Erythroblast (primary cell): ENCODE measurements at regions not wholly inside any gene's neighbourhood (a gene's known extent, or its start where the extent isn't known, plus 50 kb on each side); places are given as distances from the start of the nearest gene placed in this dataset.

Experiments
- GATA1 ChIP-seq: IDR thresholded peaks from 2 replicates; pipeline ENCODE4 v1.6.1; 2011; ENCODE audit warnings: low read depth, mild to moderate bottlenecking, control low read depth, low read length, moderate library complexity
- POLR2A ChIP-seq: IDR thresholded peaks from 2 replicates; pipeline ENCODE4 v1.6.1; 2011; ENCODE audit warnings: mild to moderate bottlenecking, low read length

- TF ChIP-seq POLR2A (no peak), GATA1 (no peak)
These were observed 243.2 kb upstream of the VEPH1 start for GRCh38 chr3:157746391-157746790.
